Activated CD4-positive, alpha-beta T cell treated with anti-CD3 and anti-CD28 coated beads, Interleukin-2, amount 50 U/mL, for 24 hours (primary cell): ENCODE measurements at regions not wholly inside any gene's neighbourhood (a gene's known extent, or its start where the extent isn't known, plus 50 kb on each side); places are given as distances from the start of the nearest gene placed in this dataset.

ENCODE experiments used
- DNase-seq, 2 donors: peaks; one replicate each; pipeline ENCODE4 v3.0.0-alpha.2; 2020; ENCODE audit warnings: low read depth in 1 of 2, low spot score in 1 of 2

GRCh38 chr4:180810581-180810980 is 1432.6 kb upstream of the TENM3 start:
- no peak for DNase-seq

GRCh38 chr4:180811556-180811955 is 1431.6 kb upstream of the TENM3 start:
- no peak for DNase-seq

DNA sequence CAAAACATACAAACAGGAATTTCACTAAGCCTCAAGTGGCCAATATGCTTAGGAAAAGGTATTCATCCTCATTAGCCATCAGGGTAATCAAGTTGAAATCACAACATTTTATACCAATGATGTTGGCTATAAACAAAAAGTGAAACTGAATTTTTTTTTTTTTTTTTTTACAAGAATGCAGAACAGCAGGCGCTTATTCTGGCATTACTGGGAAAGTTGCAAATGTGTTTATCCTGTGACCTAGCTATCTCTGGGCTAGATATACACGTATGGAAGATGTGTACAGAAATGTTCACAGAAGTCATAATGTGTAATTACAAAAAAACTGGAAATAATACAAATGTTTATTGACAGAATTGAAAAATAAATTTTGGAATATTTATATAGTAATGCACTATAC is 1430.4 kb upstream of the TENM3 start:
- DNase-seq, result no peak

DNA sequence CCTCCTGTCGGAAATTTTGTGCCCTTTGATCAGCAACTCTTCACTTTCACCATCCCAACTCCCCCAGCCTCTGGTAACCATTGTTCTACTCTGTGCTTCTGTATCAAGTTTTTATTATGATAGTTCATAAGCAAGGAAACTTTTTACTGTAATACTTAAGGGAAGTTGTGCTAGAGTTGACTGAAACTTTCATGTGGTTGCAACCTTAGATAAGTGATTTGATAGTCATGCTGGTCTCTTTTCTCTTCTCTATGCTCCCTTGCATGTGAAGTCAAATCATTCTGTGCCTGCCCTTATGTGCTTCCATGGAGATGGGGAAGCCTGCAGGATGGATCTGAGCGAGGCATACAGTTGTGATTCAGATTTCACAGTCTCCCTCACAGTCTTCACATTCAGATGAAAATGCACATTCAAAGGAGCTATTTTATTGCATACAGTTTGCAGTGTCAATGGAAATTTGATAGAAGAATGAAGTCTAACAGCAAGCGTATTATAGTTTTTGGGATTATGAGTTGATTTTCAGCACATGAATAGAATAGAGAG is 1428.3 kb upstream of the TENM3 start:
- no peak for DNase-seq

DNA sequence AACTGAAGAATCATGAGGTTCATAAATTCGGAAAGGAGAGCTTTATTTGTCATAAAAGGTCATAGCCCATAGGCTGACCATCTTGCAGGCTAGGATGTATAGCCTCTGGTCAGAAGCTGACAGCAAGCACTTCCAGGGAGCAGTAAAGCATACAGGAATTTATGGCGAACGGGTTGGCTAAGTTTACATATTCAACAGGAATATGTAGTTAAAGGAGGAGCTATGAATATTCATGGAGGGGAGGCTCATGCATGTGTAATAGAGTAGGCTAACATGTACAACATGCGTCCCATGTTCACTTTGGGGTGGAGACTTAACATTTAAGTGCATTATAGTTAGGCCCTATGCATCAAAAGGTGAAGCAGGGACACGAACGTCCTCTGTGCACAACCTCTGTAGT is 1425.7 kb upstream of the TENM3 start:
- no peak for DNase-seq

- DNase-seq, result no peak
Measured at GRCh38 chr4:180823108-180823507, 1420.1 kb upstream of the TENM3 start.

- DNase-seq, result no peak
Measured at GRCh38 chr4:180827232-180828009, 1415.8 kb upstream of the TENM3 start.

DNA sequence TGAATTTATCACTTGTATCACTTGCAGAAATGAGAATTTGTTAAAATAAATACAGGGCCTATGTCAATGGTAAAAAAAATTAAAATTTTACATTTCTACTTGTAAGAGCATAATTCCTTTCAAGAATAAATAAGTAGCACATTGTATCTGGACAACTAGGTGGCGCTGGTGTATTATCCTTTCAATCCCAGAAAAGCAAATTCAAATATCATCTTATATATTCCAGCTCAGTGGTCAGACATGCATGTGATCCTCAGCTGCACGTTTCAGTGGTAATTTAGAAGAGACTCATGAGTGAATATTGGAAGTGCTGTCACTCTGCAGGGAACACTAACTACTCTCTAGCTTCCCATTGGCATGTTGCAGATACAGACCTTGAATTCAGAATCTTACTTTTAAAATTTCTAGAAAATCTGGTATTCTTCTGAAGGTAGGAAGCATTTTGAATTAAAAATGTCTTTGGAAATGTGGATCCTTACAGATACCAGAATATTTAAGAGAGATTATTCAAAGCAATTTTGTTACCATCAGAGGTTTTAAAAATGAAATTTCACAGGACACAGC is 1414.7 kb upstream of the TENM3 start:
- DNase-seq, result no peak

DNA sequence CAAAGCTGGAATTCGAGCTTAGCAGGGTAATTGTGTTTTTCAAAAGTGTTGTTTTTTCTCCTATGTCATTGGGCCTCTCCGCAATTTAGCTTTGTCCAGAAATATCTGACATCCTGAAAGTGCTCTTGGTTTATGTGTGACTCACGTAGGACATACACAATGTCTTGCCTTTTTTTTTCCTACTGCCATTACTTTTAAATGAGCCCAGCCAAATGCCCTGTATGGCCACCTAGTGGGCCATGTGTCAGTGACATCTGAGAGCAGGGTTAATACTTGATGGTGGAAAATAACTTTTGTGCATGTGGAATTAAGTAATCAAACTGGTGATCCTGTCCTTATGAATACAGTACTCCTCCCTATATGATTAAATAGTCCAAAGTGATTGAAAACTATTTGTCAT is 1411.1 kb upstream of the TENM3 start:
- no peak for DNase-seq

DNA sequence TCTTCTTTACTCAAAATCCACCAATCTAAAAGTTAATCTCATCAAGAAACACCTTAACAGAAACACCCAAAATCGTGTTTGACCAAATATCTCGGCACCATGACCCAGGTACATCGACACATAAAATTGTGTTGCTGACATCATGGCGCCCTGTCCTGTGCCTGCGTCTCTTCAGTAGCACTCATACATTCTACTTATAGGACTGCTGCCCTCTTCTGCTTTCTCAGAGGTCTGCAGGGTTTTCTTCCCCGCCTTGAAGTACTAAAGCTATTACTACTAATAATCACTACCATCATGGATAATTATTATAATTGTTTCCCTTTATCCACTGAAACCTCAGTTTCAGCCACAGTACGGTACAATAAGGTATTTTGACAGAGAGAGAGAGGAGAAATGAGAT is 1403.1 kb upstream of the TENM3 start:
- no peak for DNase-seq

DNA sequence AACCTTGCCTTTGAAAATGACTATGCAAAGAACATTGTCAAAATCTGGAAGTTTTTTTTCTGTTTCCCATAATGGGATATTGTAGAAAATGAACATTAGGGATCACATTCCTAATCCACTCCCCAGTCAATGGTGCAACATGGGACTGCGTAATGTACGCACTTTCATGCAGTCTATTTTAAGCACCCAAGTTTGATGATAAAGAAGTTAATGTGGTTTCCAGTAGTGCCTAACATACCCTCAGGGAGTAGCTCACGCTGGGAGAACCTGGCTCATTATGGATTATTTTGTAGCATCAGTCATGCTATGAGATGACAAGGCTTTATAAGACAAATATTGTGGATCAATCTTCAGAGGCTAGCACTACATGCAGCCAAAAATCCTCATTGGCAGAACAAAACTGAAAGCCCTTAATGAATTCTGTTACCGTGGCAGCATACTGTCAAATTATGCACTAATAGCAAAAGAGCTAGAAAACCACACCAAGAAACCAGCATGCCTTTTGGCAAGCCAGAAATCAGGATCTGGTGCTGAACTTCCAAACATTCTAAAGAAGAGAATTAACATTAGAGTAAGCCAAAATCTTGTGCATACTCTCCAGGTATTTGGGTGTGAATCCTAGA is 1392.8 kb upstream of the TENM3 start:
- DNase-seq, result no peak

DNA sequence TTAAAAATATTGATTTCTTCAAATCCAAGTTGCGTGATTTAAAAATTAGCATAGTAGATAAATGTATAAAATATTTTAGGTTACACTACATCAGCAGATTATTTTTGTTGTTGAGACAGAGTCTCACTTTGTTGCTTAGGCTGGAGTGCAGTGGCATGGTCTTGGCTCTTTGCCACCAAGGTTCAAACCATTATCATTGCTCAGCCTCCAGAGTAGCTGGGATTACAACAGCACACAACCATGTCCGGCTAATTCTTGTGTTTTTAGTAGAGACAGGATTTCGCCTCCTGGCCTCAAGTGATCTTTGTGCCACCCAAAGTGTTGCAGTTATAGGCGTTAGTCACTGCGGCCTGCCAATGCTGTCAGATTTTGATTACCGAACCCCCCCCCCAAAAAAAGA is 1390.5 kb upstream of the TENM3 start:
- no peak for DNase-seq

DNA sequence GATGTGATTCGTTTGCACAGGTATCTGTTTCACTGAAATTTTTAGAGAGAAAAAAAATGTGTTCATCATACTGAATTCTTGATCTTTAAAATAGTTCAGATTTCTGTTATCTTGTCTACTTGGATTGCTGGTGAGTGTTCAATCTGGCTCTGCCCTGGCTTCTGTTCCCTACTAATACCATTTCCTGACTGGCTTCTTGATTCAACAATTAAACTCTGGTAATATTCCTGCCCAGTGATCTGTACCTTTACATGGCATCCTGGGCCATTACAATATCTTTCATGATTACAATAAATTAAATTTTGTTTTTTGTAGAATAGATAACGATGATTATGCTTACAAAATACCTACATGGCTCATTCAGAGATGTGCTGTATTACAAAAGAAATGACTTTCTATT is 1388.0 kb upstream of the TENM3 start:
- DNase-seq, result no peak

DNA sequence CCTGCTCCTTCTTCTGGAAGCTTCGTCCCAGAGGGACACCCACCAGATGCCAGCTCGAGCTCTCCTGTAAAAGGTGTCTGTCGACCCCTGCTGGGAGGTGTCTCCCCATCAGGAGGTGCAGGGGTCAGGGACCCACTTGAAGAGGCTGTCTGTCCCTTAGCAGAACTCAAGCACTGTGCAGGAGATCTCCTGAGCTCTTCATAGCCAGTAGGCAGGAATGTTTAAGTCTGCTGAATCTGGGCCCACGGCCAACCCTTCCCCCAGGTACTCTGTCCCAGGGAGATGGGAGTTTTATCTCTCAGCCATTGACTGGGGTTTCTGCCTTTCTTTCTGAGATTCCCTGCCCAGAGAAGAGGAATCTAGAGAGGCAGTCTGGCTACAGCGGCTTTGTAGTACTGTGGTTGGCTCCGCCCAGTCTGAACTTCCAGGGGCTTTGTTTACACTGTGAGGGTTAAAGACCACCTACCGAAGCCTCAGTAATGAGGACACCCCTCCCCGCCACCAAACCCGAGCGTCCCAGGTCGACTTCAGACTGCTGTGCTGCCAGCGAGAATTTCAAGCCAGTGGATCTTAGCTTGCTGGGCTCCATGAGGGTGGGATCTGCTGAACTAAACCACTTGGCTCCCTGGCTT is 1383.0 kb upstream of the TENM3 start:
- DNase-seq, result no peak

DNA sequence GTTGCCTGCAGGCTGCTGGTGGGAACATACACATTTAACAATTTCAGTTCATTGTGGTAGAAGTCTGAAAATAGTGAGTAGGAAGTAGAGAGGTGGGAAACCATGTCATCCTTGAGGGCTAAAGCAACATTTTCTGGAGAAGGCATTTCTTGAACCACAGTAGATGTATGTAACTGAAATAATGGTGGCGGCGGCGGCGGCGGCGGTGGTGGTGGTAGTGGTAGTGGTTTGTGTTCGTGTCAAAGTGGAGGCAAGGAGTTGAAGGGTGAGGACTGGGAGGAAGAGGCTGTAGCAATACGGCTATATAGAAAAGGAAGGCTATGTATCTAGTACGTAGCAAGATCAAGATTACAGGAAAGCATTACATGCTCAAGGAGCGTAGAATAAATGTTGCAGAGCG is 1381.6 kb upstream of the TENM3 start:
- DNase-seq, result no peak

DNA sequence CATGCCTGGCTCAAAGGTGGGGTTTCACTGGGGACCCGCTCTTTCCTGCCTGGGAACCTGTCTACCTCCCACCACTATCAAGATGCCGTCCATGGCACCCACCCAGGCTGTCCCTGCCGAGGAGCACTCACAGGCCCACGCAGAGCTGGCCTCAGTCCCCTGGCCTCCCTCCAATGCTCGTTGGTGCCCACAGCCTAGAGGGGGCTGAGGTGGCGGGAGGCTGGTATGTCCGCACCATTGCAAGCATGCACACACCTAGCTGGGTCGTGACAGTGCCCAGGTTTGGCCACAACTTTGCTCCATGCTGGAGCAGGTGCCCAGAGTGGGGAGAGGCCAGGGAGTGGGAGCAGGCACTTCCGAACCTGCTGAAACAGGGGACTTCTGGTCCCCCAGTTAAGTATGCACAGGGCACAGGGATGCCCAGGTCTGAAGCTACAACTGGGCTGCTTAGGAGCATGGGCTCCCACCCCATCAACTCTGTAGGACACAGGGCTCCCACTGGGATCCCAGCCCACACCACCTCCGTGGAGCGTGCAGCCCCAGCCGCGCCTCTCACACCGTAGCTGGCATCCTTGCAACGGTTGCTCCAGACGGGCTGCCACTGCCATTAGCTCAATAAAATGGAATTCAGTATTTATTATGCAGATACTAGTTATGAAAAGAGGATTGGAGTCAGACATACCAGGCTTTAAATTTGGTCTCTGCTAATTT is 1376.1 kb upstream of the TENM3 start:
- DNase-seq, result no peak

DNA sequence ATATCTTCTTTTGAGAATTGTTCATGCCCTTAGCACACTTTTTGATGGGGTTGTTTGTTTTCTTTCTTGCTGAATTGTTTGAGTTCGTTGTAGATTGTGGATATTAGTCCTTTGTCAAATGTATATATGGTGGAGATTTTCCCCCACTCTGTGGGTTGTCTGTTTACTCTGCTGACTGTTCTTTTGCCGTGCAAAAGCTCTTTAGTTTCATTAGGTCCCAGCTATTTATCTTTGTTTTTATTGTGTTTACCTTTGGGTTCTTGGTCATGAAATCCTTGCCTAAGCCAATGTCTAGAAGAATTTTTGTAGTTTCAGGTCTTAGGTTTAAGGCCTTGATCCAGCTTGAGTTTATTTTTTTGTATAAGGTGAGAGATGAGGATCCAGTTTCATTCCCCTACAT is 1372.6 kb upstream of the TENM3 start:
- DNase-seq, result no peak

DNA sequence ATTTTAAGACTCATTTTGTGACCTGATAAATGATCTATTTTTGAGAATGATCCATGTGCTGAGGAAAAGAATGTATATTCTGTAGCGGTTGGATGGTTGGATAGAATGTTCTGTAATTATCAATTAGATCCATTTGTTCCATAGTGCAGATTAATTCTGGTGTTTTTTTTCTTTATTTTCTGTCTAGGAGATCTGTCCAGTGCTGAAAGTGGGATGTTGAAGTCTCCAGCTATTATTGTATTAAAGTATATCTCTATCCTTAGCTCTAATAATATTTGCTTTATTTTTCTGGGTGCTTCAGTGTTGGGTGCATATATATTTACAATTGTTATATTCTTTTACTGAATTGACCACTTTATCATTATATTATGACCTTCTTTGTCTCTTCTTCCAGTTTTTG is 1344.9 kb upstream of the TENM3 start:
- DNase-seq, result no peak

DNA sequence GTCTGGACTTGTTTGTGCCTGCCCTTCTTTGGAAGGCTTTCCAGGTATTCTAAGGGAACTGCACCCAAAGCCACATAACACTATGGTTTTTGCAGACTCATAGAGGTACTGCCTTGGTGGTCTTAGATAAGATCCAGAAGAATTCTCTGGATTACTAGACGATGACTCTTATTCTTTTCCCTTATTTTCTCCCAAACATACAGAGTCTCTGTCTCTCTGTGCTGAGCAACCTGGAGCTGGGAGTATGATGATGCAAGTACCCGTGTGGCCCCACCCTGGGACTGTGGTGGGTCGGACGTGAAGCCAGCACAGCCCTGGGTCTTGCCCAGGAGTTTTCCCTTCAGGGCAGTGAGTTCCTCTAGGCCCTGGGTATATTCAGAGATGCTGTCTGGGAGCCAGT is 1342.4 kb upstream of the TENM3 start:
- no peak for DNase-seq

DNA sequence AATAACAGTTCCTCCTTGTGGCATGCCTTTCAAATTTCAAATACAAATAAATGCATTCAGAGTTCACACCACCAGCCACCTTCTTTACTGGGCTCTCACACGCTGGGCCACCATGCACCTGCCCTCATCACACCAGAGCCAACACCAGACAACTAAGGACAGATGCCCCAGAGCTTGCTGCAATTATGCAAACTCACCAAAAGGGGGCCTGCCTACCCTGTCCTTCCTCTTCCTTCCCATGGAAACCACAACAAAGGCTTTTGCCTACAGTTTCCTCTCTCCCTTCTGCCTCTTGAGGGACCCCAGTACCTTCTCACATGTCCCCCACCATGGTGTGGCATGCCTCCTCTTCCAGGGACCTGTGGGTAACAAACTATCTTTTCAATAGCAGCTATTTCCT is 1333.9 kb upstream of the TENM3 start:
- no peak for DNase-seq

DNA sequence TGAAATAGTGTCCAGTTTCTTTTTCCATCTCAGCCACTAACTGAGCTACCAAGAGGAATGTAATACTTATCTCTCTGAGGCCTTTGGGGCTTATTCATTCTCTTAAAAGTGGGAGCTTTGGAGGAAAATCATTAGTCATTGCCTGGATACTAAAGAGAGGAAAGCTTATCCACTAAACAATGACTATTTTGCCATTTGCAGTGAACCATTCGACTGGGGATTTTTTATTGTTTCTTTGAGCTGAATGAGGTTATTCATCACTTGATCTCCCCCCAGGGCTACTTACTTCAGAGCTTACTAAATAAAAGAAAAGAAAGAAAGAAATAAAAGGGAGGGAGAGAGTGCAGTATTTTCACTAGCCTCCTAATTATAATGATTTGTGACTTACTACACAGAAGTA is 1329.5 kb upstream of the TENM3 start:
- no peak for DNase-seq
